ENCODE measurements at regions not wholly inside any gene's neighbourhood (a gene's known extent, or its start where the extent isn't known, plus 50 kb on each side); places are given as distances from the start of the nearest gene placed in this dataset.

GRCh38 chr10:111335826-111336225 is 259.0 kb downstream of the ADRA2A start:
- DNase-seq: no peak
- TF ChIP-seq, protein P1, sequence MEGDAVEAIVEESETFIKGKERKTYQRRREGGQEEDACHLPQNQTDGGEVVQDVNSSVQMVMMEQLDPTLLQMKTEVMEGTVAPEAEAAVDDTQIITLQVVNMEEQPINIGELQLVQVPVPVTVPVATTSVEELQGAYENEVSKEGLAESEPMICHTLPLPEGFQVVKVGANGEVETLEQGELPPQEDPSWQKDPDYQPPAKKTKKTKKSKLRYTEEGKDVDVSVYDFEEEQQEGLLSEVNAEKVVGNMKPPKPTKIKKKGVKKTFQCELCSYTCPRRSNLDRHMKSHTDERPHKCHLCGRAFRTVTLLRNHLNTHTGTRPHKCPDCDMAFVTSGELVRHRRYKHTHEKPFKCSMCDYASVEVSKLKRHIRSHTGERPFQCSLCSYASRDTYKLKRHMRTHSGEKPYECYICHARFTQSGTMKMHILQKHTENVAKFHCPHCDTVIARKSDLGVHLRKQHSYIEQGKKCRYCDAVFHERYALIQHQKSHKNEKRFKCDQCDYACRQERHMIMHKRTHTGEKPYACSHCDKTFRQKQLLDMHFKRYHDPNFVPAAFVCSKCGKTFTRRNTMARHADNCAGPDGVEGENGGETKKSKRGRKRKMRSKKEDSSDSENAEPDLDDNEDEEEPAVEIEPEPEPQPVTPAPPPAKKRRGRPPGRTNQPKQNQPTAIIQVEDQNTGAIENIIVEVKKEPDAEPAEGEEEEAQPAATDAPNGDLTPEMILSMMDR (IDR thresholded peaks at IDR 0.05): no peak
- no peak for TF ChIP-seq EZH2 (IDR thresholded peaks at IDR 0.05; ENCODE audit: borderline replicate concordance, insufficient read depth, low read depth, low read length, poor library complexity, severe bottlenecking)
- peaks cover 7% of the 10 kb centered on the region for H3K9me3 Mint-ChIP-seq (ENCODE audit: insufficient read depth)

GRCh38 chr10:111338035-111338434 is 261.2 kb downstream of the ADRA2A start:
- Histone ChIP-seq H4K20me1 (ENCODE audit: control insufficient read depth, insufficient read depth, low read length, poor library complexity, severe bottlenecking) (no peaks in the 10 kb centered on the region), H3K9me3 (ENCODE audit: control extremely low read depth in 1 of 3, control insufficient read depth in 2 of 3, insufficient read depth in 1 of 3, low read length in 2 of 3) (peaks cover 0 to 20% (median 18%) of the 10 kb centered on the region in 3 donors), H3K4me2 (replicated peaks; ENCODE audit: low read depth, low read length, poor library complexity, severe bottlenecking) (no peak overlapping the region), H3K27ac (ENCODE audit: low read length in 2 of 2) (no peak overlapping the region), H3K36me3 (replicated peaks in 1 of 2; ENCODE audit: control extremely low read depth in 1 of 2, control insufficient read depth in 1 of 2, extremely low read depth in 1 of 2, insufficient read depth in 2 of 2, low read length in 1 of 2) (no peaks in the 10 kb centered on the region), H2AFZ (ENCODE audit: insufficient read depth, low read depth, low read length, poor library complexity, severe bottlenecking) (no peak overlapping the region), H3K9ac (ENCODE audit: low read length) (no peak overlapping the region), H3K27me3 (replicated peaks in 1 of 4; ENCODE audit: control extremely low read depth in 1 of 4, control insufficient read depth in 3 of 4, insufficient read depth in 4 of 4, low read length in 3 of 4) (no peaks in the 10 kb centered on the region), H3K4me3 (ENCODE audit: control extremely low read depth in 1 of 5, extremely low read depth in 1 of 5, insufficient read depth in 1 of 5, low read depth in 2 of 5, low read length in 4 of 5) (no peak overlapping the region), H3K4me1 (ENCODE audit: control insufficient read depth in 2 of 2, insufficient read depth in 2 of 2, low read length in 2 of 2) (peaks cover 0 to 4% of the 10 kb centered on the region in 2 donors), H3K79me2 (ENCODE audit: control insufficient read depth, insufficient read depth, low read length) (no peaks in the 10 kb centered on the region)
- Mint-ChIP-seq H3K9me3 (ENCODE audit: insufficient read depth) (peaks cover 13% of the 10 kb centered on the region), H3K27ac (no peak overlapping the region), H3K4me3 (no peak overlapping the region), H3K27me3 (peaks cover 6% of the 10 kb centered on the region), H3K4me1 (peaks cover 21% of the 10 kb centered on the region)
- 80% methylated on average over 1 of the region's 1 CpG for WGBS (ENCODE audit: insufficient coverage)
- no peak for ATAC-seq (ENCODE audit: low read depth)
- ChIA-PET CTCF (no interaction called here), POLR2A (no interaction called here)
- TF ChIP-seq, protein P1 (IDR thresholded peaks at IDR 0.05): no peak
- no peak for TF ChIP-seq EZH2 (IDR thresholded peaks at IDR 0.05; ENCODE audit: borderline replicate concordance, insufficient read depth, low read depth, low read length, poor library complexity, severe bottlenecking)
- intact Hi-C loops (cut with micrococcal nuclease): no loop called here
- no peak for DNase-seq

More at GRCh38 chr10:111335826-111336225, 259.0 kb downstream of the ADRA2A start:
- no CpG with 5 or more reads among the region's 2 CpGs for WGBS (ENCODE audit: insufficient coverage)
- Histone ChIP-seq H3K27ac (ENCODE audit: low read length in 2 of 2) (no peak overlapping the region), H3K79me2 (ENCODE audit: control insufficient read depth, insufficient read depth, low read length) (no peaks in the 10 kb centered on the region), H2AFZ (ENCODE audit: insufficient read depth, low read depth, low read length, poor library complexity, severe bottlenecking) (no peak overlapping the region), H3K9ac (ENCODE audit: low read length) (no peak overlapping the region), H3K4me1 (ENCODE audit: control insufficient read depth in 2 of 2, insufficient read depth in 2 of 2, low read length in 2 of 2) (peaks cover 0 to 4% of the 10 kb centered on the region in 2 donors), H3K27me3 (replicated peaks in 1 of 4; ENCODE audit: control extremely low read depth in 1 of 4, control insufficient read depth in 3 of 4, insufficient read depth in 4 of 4, low read length in 3 of 4) (no peaks in the 10 kb centered on the region), H3K9me3 (ENCODE audit: control extremely low read depth in 1 of 3, control insufficient read depth in 2 of 3, insufficient read depth in 1 of 3, low read length in 2 of 3) (peaks cover 0 to 11% (median 9%) of the 10 kb centered on the region in 3 donors), H4K20me1 (ENCODE audit: control insufficient read depth, insufficient read depth, low read length, poor library complexity, severe bottlenecking) (no peaks in the 10 kb centered on the region), H3K36me3 (replicated peaks in 1 of 2; ENCODE audit: control extremely low read depth in 1 of 2, control insufficient read depth in 1 of 2, extremely low read depth in 1 of 2, insufficient read depth in 2 of 2, low read length in 1 of 2) (no peaks in the 10 kb centered on the region), H3K4me3 (ENCODE audit: control extremely low read depth in 1 of 5, extremely low read depth in 1 of 5, insufficient read depth in 1 of 5, low read depth in 2 of 5, low read length in 4 of 5) (no peak overlapping the region), H3K4me2 (replicated peaks; ENCODE audit: low read depth, low read length, poor library complexity, severe bottlenecking) (no peak overlapping the region)
- Mint-ChIP-seq H3K4me1 (peaks cover 21% of the 10 kb centered on the region), H3K27me3 (peaks cover 11% of the 10 kb centered on the region), H3K4me3 (no peak overlapping the region), H3K27ac (no peak overlapping the region)
- intact Hi-C loops (cut with micrococcal nuclease): no loop called here
- ATAC-seq (ENCODE audit: low read depth): no peak
- POLR2A ChIA-PET: no interaction called here
- CTCF ChIA-PET: interaction anchor here (1.0 to 1.7 kb wide), 2 partner anchors 9 to 11 kb away, joined by 3 to 4 read pairs; no protein-coding TSS in a partner anchor
